NB4 (cell line): ENCODE measurements at regions not wholly inside any gene's neighbourhood (a gene's known extent, or its start where the extent isn't known, plus 50 kb on each side); places are given as distances from the start of the nearest gene placed in this dataset.
A peak's percentile ranks its signal among the peaks of the same experiment; 100 is the strongest.

Source experiments
- DNase-seq: peaks from one replicate; pipeline ENCODE4 v3.0.0; 2010; ENCODE audit warnings: low read depth
- H3K4me3 ChIP-seq: one replicate; pipeline ENCODE4 v1.5.1; 2011; ENCODE audit warnings: mild to moderate bottlenecking, low read depth, low read length, moderate library complexity
- CTCF ChIP-seq: IDR thresholded peaks from one replicate; pipeline ENCODE4 v1.5.1; 2012; ENCODE audit warnings: low read depth, low read length
- MAX ChIP-seq: IDR thresholded peaks from 2 replicates; pipeline ENCODE4 v1.6.1; 2011; ENCODE audit warnings: low read depth, low read length
- MYC ChIP-seq: IDR thresholded peaks from 2 replicates; pipeline ENCODE4 v1.6.1; 2011; ENCODE audit warnings: low read depth, low read length
- POLR2A ChIP-seq: IDR thresholded peaks from 2 replicates; pipeline ENCODE4 v1.6.1; 2011; ENCODE audit warnings: mild to moderate bottlenecking; ENCODE audit not compliant: insufficient read length; ENCODE audit errors: extremely low read depth

GRCh38 chr15:57789225-57789624, 82.7 kb downstream of the POLR2M start:
- DNase-seq: no peak
- TF ChIP-seq MYC (no peak), CTCF (no peak), MAX (no peak), POLR2A (no peak)
- H3K4me3 ChIP-seq: no peak overlapping the region

- no peak overlapping the region for H3K4me3 ChIP-seq
- DNase-seq: no peak
- no peak for TF ChIP-seq MAX
- no peak for TF ChIP-seq MYC
- TF ChIP-seq POLR2A: no peak
- TF ChIP-seq CTCF: no peak
Observed at GRCh38 chr15:57792724-57793449, 86.4 kb downstream of the POLR2M start.

GRCh38 chr15:57795261-57795660, 88.7 kb downstream of the POLR2M start:
- no peak overlapping the region for H3K4me3 ChIP-seq
- DNase-seq: no peak
- no peak for TF ChIP-seq CTCF
- no peak for TF ChIP-seq MYC

- no peak overlapping the region for H3K4me3 ChIP-seq
- no peak for DNase-seq
- TF ChIP-seq POLR2A: no peak
- TF ChIP-seq MAX: no peak
- TF ChIP-seq CTCF: no peak
- TF ChIP-seq MYC: no peak
Observed at GRCh38 chr15:57796146-57796545, 89.6 kb downstream of the POLR2M start.

GRCh38 chr15:57797110-57797509, 90.6 kb downstream of the POLR2M start:
- TF ChIP-seq MYC (no peak), MAX (no peak), POLR2A (no peak), CTCF (no peak)
- DNase-seq: peak; percentile 4
- no peak overlapping the region for H3K4me3 ChIP-seq
